ENCODE measurements at regions not wholly inside any gene's neighbourhood (a gene's known extent, or its start where the extent isn't known, plus 50 kb on each side); places are given as distances from the start of the nearest gene placed in this dataset.
"Not testable (repeated sequence)": the region's sequence is repeated elsewhere in the genome, so short reads cannot be mapped to it uniquely, and the experiment has no call there.

DNA sequence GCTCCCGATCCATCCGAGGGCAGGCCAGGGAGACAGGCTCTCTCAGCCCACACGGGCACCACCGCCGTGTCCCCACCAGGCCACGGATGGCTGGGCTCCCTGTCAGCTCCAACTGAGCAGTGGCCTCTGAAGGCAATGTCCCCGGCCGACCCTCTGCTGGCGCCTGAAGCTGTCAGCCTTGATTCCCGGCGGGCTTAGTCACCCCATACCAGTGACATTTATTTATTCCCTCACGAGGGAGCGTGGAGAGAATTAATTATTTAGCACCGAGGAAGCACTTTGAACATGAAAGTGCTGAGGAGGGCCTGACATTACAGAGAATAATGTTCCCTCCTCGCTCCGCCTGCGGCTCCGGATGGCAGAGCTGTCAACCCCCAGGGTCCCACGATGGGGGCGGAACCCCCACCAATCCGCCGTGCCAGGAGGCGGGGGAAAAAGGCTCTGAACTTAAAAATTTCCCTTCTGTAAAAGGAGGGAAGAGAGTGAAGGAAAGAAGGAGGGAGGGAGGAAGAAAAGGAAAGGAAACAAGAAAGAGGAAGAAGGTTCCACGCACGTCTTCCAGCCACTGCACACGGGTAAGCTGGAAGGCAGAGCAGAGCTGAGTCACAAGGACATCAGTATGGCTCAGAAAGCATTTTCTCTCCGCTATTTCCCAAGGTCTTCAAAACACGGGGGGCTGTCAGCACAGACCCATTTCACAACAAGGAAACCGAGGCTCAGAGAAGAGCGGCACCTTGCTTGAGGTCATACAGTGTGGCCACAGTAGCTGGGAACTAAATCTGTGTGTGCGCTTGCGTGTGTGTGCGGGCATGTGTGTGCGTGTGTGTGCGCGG, 108.7 kb upstream of the NCOR2 start:
- DNase-seq (ENCODE audit: low read depth in 3 of 3, low spot score in 1 of 3): no peak

DNA sequence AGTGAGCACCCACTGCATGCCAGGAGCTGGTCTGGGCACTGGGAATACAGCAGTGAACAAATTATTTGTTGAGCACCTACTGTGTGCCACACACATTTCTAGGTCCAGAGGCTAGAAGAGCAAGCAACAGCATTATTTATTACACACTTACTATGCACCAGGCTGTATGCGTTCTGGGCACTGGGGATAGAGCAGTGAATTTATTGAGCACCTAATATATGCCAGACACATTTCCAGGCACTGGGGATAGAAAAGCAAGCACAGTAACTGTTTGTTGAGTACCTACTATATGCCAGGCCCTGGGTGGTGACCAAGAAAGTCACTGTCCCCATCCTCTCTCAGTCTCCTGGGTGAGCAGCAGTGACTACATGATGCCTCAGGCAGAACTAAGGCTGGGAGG, 107.5 kb upstream of the NCOR2 start:
- no peak for DNase-seq (ENCODE audit: low read depth in 3 of 3, low spot score in 1 of 3)

DNA sequence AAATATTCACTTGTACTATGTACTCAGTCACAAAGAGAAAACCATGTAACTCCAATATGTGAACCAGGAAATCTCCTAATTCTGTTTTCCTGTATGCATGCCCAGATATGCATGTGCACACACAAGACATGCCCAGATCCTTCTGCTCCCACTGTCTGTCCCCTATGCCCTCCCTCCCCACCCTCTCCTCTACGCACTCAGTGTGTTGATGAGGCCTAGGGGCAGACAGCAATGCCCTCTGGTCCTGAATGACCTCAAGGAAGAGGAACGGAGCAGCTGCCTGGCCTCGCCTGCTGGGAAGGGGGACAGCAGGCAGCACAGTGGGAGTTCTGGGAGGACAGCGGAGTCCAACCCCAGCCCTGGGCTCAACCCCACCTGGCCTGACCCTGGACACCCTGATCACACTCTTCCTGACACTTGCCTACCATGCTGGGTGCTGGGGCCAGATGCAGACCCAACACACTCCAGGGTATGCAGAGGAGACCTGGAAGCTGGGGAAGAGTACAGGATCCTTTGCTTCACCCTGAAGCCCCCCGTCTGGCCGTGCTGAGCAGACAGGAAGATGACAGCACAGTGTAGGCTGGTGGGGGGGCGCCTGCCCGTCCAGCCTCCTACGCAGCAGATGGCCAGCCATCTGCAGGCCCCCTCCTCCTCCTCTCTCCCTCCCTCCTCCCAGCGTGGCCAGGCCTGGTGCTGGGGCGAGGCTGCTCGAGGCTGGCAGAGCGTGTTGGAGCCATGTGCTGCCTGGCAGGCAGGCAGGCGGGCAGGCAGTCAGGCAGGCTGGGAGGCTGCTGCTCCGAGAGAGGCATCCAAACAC, 106.6 kb upstream of the NCOR2 start:
- DNase-seq (ENCODE audit: low read depth in 3 of 3, low spot score in 1 of 3): no peak

DNA sequence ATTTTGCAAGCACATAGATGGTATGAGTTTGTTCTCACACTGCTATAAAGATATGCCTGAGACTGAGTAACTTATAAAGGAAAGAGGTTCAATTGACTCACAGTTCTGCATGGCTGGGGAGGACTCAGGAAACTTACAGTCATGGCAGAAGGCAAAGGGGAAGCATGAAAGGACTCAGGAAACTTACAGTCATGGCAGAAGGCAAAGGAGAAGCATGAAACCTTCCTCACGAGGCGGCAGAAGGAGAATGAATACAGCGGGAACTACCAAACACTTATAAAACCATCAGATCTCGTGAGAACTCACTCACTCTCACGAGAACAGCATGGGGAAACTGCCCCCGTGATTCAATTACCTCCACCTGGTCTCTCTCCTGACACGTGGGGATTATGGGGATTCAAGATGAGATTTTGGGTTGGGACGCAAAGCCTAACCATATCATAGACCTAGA, 101.9 kb upstream of the NCOR2 start:
- DNase-seq (ENCODE audit: low read depth in 3 of 3, low spot score in 1 of 3): not testable (repeated sequence)

DNA sequence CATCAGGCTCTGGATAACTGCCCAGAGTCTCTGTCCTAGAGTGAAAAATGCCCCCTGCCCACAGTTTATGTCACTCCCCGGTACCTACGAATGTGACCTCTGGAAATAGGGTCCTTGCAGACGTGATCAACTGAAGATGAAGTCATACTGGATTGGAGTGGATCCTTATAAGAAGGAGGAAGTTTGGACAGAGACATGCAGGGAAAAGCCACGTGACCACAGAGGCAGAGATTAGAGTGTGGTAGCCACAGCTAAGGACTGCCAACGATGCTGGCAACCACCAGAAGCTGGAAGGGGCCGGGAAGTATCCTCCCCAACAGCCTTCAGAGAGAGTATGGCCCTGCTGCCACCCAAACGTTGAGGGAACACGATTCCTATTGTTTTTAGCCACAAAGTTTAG, 101.2 kb upstream of the NCOR2 start:
- DNase-seq (ENCODE audit: low read depth in 3 of 3, low spot score in 1 of 3): no peak

DNA sequence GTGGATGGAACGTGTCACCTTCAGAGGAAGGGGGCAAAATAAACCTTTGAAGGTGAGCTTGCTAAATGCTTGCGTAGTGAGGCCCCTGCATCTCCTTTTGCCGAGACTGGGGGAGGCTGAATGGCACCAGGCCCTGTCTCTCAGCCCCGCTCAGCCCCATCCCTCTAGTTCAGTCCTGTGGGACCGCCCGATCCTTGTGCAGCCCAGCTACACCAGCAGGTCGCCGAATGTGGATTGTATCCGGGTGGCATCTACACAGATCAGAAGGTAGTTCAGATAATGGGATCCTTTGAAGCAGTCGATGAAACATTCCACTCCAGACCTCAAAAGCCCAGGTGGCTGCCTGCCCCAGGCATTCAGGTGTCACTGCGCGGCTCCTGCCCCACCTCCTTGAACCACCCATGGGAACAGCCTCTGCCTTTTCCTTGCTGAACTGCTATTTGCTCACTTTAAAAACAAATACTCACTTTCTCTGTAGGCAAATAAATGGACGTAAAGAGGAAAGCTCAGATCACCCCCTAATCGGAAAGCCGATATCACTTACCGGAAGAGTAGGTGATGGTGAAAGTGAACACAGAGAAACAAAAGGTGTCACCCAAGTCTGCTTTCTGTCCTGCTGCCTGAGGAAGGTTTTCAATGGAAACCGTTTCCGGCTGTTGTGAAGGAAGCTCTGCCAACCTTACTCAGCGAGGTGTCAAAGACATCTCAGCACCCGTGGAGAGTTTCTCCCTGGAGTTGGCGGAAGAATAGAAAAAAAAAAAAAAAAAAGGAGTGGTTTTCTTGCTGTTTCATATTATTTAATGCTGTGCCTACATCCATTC, 100.3 kb upstream of the NCOR2 start:
- no peak for DNase-seq (ENCODE audit: low read depth in 3 of 3, low spot score in 1 of 3)

DNA sequence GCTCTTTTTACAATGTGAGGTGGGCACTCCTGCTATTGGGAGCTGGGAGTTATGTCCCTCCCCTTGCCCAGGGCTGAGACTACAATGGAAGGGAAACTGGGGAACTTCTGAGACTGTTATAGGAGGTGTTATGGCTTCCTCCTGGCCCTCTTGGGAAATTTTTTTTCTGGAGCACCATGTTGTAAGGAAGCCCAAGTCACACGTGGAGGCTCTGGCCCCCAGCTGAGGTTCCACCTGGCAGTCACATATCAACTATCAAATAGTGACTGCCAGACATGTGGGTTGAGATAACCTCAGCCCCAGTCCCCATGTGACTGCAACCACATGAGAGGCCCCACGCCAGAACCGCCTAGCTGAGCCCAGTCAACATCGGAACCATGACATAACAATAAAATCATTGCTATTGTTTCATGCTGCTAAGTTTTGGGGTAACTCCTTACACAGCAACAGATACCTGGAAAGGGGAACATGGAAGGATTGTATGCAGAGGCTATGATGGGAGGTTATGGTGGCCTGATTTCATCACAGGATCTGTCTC, 99.4 kb upstream of the NCOR2 start:
- no peak for DNase-seq (ENCODE audit: low read depth in 3 of 3, low spot score in 1 of 3)

DNA sequence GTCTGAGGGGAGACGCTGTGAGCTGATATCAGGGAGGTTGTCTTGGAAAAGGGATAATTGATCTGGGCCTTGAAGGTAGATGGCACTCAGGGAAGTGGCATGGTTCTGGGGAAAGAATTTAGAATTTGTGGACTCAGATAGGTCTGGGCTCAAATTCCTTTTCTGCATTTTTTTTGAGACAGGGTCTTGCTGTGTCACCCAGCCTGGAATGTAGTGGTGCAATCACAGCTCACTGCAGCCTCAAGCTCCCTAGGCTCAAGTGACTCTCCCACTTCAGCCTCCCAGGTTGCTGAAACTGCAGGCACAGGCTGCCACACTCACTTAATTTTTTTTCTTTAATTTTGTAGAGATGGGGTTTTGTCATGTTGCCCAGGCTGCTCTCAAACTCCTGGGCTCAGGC, 98.1 kb upstream of the NCOR2 start:
- DNase-seq (ENCODE audit: low read depth in 3 of 3, low spot score in 1 of 3): no peak

DNA sequence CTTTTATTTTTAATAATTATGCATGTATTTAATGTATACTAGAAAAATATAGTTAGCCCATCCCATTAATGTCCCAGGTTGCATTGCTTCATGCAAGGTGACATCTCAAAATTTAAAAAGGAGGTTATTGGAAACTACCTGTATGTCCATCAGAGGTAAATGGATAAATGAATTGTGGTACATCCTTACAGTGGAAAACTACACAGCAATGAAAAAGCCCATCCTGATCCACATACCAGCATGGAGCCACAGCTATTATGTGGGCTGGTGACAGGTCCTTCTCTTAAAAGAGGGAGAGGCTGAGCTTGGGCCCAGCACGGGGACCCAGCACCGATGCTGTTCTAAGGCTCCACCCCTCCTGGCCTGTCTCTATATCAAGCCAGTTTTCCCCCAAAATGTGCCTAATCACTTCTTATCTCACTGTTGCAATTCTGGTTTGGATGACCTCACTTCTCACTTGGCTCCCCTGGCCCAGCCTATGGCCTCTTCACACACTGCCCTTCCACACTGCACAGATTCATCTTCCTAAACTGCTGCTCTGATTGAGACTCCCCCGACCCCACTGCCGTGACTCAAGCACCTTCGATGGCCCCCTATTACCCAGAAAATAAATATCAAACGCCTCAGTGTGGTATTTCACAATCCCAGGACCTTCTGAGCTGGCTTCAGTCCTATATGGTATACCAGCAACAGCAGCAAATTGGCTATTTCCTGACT, 97.1 kb upstream of the NCOR2 start:
- no peak for DNase-seq (ENCODE audit: low read depth in 3 of 3, low spot score in 1 of 3)

DNA sequence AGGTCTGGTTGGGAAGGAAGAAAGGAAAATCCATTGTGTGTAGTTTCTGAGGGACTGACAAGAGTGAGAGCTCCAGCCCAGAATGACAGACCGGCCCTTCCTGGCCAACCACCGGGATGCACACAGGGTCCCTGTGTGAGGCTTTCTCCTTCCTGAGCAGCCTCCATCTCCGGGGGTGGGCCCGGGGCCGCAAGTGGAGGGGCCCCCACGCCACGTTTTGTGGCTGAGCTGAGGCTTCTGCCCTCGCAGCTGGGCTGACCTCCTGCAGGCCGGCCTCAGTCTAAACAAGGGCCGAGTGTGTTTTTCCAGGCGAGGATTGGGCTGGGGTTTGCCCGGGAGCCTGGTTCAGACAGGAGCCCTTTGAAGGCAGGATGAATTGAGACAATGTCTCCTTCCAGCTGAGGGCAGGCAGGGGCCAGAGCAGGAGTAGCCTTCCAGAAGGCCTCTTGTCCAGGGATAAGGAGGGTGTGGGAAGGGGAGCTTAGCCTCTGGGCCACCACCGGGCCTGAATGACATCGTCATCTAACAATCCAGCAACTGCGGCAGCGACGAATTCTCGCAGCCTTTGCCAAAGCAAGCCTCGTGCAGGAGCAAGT, 96.5 kb upstream of the NCOR2 start:
- DNase-seq (ENCODE audit: low read depth in 3 of 3, low spot score in 1 of 3): no peak

DNA sequence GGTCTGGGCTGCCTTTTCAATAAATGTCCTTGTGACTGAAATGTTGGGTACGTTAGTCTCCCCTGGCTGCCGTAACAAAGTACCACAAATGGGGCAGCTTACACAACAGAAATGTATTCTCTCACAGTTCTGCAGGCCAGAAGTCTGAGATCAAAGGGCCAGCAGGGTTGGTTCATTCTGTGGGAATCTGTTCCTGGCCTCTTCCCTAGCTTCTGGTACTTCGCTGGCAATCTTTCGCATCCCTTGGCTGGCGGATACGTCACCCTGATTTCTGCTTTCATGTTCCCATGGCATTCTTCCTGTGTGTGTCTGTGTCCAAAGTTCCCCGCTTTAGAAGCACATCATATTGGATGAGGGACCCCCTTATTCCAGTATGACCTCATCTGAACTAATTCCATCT, 95.8 kb upstream of the NCOR2 start:
- DNase-seq (ENCODE audit: low read depth in 3 of 3, low spot score in 1 of 3): no peak

DNA sequence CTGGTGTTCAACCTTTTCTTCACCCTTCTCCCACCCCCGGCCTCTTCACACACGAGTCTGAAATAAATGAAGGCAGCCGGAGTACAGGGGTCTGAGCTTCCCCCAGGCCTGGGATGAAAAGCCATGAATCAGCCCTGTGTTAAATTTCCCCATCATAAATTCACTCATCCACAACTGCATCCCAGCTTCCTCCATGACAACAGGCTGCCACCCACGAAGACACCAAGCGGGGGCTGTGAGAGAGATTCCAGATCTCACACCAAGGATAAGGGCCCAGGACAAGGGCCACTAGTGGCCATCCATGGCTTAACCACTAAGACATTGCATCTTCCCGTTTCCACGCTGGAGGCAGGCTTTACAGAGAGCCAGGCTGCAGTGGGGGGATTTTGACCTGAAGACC, 93.9 kb upstream of the NCOR2 start:
- DNase-seq (ENCODE audit: low read depth in 3 of 3, low spot score in 1 of 3): no peak

DNA sequence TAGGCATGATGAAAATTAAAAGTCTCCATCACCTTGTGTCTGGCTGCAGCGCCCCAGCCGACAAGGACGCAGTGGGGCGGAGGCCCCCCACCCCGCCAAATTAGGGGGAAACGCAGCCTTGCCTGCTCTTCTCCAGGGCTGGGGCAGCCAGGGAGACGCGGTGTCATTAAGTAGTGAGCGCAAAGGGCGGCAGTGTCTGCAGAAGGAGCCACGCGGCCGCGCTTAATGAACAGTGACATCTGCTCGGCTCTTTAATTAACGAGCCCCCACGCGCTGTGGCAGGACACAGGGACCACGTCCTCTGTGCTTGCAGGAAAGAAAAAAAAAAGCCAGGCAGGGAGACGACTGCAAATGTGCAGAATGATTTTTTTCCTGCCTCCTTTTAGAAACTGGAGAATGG, 93.4 kb upstream of the NCOR2 start:
- no peak for DNase-seq (ENCODE audit: low read depth in 3 of 3, low spot score in 1 of 3)

DNA sequence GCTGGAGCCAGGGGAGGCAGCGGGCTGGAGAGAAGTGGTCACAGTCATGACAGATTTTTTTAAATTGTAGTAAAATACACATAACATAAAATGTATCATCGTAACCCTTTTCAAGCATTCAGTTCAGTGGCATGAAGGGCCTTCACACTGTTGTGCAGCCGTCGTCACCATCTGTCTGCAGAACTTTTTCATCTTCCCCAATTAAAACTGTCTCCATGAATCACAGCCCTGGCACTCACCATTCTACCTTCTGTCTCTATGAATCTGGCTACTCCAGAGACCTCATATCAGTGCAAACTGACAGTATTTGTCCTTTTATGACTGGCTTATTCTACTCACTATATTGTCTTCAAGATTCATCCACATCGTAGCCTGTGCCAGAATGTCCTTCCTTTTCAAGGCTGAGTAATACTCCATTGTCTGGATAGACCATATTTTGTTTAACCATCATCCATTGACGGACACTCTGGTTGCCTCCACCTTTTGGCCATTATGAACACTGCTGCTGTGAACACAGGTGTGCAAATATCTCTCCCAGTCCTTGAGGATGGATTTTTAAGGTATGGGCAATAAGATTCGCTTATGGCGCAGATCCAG, 91.5 kb upstream of the NCOR2 start:
- no peak for DNase-seq (ENCODE audit: low read depth in 3 of 3, low spot score in 1 of 3)

DNA sequence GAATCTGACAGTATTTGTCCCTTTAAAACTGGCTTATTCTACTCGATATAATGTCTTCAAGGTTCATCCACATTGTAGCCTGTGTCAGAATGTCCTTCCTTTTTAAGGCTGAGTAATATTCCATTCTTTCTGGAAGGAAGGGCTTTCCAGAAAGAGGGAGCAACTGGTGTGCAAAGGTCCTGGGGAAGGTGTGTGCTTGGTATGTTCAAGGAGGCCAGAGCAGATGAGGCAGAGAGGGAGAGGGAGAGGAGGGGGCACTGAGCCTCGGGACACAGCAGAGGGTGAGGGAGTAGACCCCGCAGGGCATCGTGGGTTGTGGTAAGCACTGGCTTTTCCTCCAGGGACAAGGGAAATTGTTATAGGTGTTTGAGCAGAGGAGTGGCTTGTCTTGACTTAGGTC, 90.9 kb upstream of the NCOR2 start:
- no peak for DNase-seq (ENCODE audit: low read depth in 3 of 3, low spot score in 1 of 3)

DNA sequence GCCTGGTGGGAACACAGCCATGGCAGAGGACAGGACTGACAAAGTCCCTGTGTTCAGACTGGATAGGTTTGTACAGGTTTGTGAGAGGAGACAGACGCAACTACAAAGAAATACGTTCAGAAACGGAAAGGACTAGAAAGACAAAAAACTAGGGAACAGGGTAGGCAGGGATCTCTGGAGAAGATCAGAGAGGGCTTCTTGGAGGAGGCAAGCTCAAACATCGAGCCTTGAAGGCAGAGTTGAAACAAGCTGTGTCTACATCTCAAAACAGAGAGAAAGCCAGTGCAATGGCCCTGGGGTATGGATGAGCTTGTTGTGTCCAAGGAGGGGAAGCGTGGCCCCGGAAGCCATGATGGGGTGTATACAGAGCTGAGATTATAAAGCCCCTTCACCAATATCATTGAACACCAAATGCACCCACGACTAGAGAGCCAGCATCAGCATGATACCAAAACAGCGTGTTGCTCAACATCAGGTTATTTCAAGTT, 89.6 kb upstream of the NCOR2 start:
- no peak for DNase-seq (ENCODE audit: low read depth in 3 of 3, low spot score in 1 of 3)

DNA sequence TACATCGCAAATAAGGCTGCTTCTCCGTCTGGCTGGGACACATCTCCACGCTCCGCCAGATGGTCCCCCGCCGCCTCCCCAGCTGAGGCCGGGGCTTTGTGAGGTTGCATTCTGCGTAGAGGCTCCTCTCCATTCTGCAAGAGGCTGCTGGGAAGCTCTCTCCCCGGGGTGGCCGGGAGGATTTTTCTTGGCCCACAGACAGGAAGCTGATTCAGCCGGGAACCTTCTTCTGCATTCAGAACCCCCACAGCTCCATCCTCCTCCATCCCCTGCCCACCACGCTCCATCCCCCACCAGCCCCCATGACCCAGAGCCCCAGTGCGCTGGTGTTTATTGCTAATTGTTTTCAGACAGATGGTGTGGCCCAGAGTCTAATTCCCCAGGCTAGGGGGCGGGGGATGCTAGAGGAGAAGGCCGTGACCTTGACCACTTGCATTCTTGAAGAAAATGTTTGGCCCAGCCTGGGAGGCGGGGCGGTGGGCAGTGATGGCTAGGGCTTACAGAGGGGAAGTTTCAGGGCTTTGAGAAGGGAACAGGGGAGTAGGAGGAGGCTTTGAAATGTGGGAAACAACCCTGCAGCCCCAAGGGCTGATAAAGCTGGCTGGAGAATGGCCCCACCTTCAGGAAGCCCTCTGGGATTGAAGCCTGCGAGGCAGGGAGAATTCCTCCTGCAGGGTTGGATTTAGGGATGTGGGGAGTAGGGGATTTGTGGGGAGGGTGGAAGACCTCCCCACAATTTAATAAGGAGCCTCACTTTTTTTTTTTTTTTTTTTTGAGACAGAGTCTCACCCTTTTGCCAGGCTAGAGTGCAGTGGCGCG, 88.5 kb upstream of the NCOR2 start:
- no peak for DNase-seq (ENCODE audit: low read depth in 3 of 3, low spot score in 1 of 3)

DNA sequence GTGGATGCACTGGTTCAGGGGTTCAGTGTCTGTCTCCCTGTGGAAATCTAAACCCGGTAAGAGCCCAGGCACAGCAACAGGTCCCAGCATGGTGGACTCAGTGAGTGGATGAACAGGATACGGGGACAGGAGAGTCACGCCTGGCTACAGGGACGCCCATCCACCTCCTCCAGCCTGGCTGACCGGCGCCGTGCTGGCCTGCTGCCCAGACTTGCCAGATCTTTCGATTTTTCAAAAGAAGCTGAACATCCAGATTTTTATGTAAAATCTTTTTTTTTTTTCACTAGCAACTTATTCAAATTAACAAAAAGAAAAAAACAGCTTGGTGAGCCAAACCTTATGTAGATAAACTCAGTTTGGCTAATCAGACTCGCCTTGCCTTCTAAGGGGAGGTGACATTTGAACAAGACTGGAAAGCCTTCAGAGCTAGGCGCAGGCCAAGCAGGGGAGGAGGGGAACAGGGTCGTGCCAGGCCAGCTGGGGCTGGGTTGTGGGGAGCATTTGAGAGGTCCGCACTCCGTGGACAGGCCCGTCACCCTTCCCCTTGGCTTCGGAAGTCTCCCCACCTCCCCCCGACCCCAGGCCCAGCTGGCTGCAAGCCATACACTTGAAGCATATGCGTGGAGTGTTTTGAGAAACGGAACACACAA, 87.8 kb upstream of the NCOR2 start:
- no peak for DNase-seq (ENCODE audit: low read depth in 3 of 3, low spot score in 1 of 3)

All from stimulated activated CD4-positive, alpha-beta T cell treated with anti-CD3 and anti-CD28 coated beads, TNF-alpha, amount 100 ng/mL, for 1 hour (primary cell).